Neural progenitor cell (in vitro differentiated cells): ENCODE measurements at regions not wholly inside any gene's neighbourhood (a gene's known extent, or its start where the extent isn't known, plus 50 kb on each side); places are given as distances from the start of the nearest gene placed in this dataset.

Experiments
- DNase-seq: peaks from one replicate; pipeline ENCODE4 v3.0.0-alpha.2; 2016; ENCODE audit warnings: low spot score
- H2AFZ ChIP-seq: fragments of 200-600 bp; sonication (generic); replicated peaks from 2 replicates; pipeline ENCODE4 v1.6.1; 2016; ENCODE audit warnings: antibody characterized with exemption
- H3F3A ChIP-seq: fragments of 200-600 bp; sonication (generic); 2 replicates; pipeline ENCODE4 v1.6.1; 2016; ENCODE audit warnings: antibody characterized with exemption, low read depth
- H3K27ac ChIP-seq: fragments of 200-600 bp; sonication (generic); 2 replicates; pipeline ENCODE4 v1.5.1; 2016; ENCODE audit warnings: mild to moderate bottlenecking
- H3K27me3 ChIP-seq: fragments of 200-600 bp; sonication (generic); 2 replicates; pipeline ENCODE4 v1.6.1; 2016; ENCODE audit warnings: mild to moderate bottlenecking, moderate library complexity
- H3K36me3 ChIP-seq: fragments of 200-600 bp; sonication (generic); 2 replicates; pipeline ENCODE4 v1.5.1; 2016
- H3K4me1 ChIP-seq: fragments of 200-600 bp; sonication (generic); 2 replicates; pipeline ENCODE4 v1.6.1; 2016; ENCODE audit warnings: mixed run types
- H3K4me2 ChIP-seq: fragments of 200-600 bp; sonication (generic); 2 replicates; pipeline ENCODE4 v1.6.1; 2016
- H3K4me3 ChIP-seq: fragments of 200-600 bp; sonication (generic); 2 replicates; pipeline ENCODE4 v1.5.1; 2016
- H3K79me2 ChIP-seq: fragments of 200-600 bp; sonication (generic); 2 replicates; pipeline ENCODE4 v1.6.1; 2016; ENCODE audit warnings: low read depth
- H3K9ac ChIP-seq: fragments of 200-600 bp; sonication (generic); 2 replicates; pipeline ENCODE4 v1.6.1; 2016
- H3K9me3 ChIP-seq: fragments of 200-600 bp; sonication (generic); 2 replicates; pipeline ENCODE4 v1.5.1; 2016; ENCODE audit warnings: low read depth
- H4K20me1 ChIP-seq: fragments of 200-600 bp; sonication (generic); 2 replicates; pipeline ENCODE4 v1.6.1; 2016; ENCODE audit warnings: low read depth
- H3K27ac Mint-ChIP-seq: 3 replicates; pipeline ENCODE4 v1.8.0; 2021; ENCODE audit warnings: mixed read lengths
- H3K27me3 Mint-ChIP-seq: 2 replicates; pipeline ENCODE4 v1.8.0; 2022; ENCODE audit warnings: low read depth, mild to moderate bottlenecking, inconsistent platforms, moderate library complexity, mixed read lengths; ENCODE audit not compliant: insufficient read depth
- H3K36me3 Mint-ChIP-seq: 3 replicates; pipeline ENCODE4 v1.8.0; 2021; ENCODE audit warnings: mixed read lengths
- H3K4me1 Mint-ChIP-seq: 3 replicates; pipeline ENCODE4 v1.8.0; 2021; ENCODE audit warnings: mixed read lengths
- H3K4me3 Mint-ChIP-seq: 3 replicates; pipeline ENCODE4 v1.8.0; 2021; ENCODE audit warnings: mild to moderate bottlenecking, moderate library complexity, mixed read lengths
- H3K9me3 Mint-ChIP-seq: 3 replicates; pipeline ENCODE4 v1.8.0; 2020; ENCODE audit warnings: mixed read lengths
- CTCF ChIP-seq: fragments of 200-600 bp; sonication (generic); IDR thresholded peaks from 2 replicates; pipeline ENCODE4 v1.5.1; 2017; ENCODE audit warnings: antibody characterized with exemption, mild to moderate bottlenecking
- EZH2 ChIP-seq: fragments of 200-600 bp; sonication (generic); IDR thresholded peaks from 2 replicates; pipeline ENCODE4 v1.6.1; 2017; ENCODE audit warnings: antibody characterized with exemption, mild to moderate bottlenecking, moderate library complexity
- EZH2phosphoT487 ChIP-seq: fragments of 200-600 bp; sonication (generic); IDR thresholded peaks from 2 replicates; pipeline ENCODE4 v1.6.1; 2017; ENCODE audit warnings: antibody characterized with exemption

- Mint-ChIP-seq H3K36me3 (no peaks in the 10 kb centered on the region), H3K9me3 (peaks cover 19% of the 10 kb centered on the region), H3K27me3 (peaks cover 7% of the 10 kb centered on the region), H3K4me1 (peaks cover 11% of the 10 kb centered on the region), H3K4me3 (no peak overlapping the region), H3K27ac (no peak overlapping the region)
- H3K9me3 ChIP-seq: no peaks in the 10 kb centered on the region
- no peak overlapping the region for H3K9ac ChIP-seq
- H3K79me2 ChIP-seq: no peaks in the 10 kb centered on the region
- H3K27me3 ChIP-seq: no peaks in the 10 kb centered on the region
- H3K4me1 ChIP-seq: no peaks in the 10 kb centered on the region
- H3K36me3 ChIP-seq: no peaks in the 10 kb centered on the region
- H3F3A ChIP-seq: no peaks in the 10 kb centered on the region
- peak overlapping the region; percentile 5 for H2AFZ ChIP-seq
- no peak for DNase-seq
- no peak overlapping the region for H3K4me3 ChIP-seq
- no peak overlapping the region for H3K4me2 ChIP-seq
- H4K20me1 ChIP-seq: no peaks in the 10 kb centered on the region
- no peak overlapping the region for H3K27ac ChIP-seq
- TF ChIP-seq EZH2phosphoT487 (no peak), CTCF (no peak), EZH2 (no peak)
Observed at GRCh38 chr4:138612428-138612827, 370.3 kb upstream of the SLC7A11 start.

- Histone ChIP-seq H3K9ac (no peak overlapping the region), H3K36me3 (no peaks in the 10 kb centered on the region), H3F3A (no peaks in the 10 kb centered on the region), H2AFZ (no peak overlapping the region), H3K4me2 (no peak overlapping the region), H3K27ac (no peak overlapping the region), H3K9me3 (no peaks in the 10 kb centered on the region), H3K79me2 (no peaks in the 10 kb centered on the region), H3K27me3 (no peaks in the 10 kb centered on the region), H3K4me1 (no peaks in the 10 kb centered on the region), H3K4me3 (no peak overlapping the region), H4K20me1 (no peaks in the 10 kb centered on the region)
- Mint-ChIP-seq H3K4me3 (no peak overlapping the region), H3K36me3 (no peaks in the 10 kb centered on the region), H3K4me1 (peaks cover 4% of the 10 kb centered on the region), H3K27me3 (peaks cover 7% of the 10 kb centered on the region), H3K9me3 (peaks cover 12% of the 10 kb centered on the region), H3K27ac (no peak overlapping the region)
- TF ChIP-seq EZH2phosphoT487 (no peak), CTCF (no peak)
- no peak for DNase-seq
Observed at GRCh38 chr4:138611721-138612120, 369.6 kb upstream of the SLC7A11 start.

GRCh38 chr4:138611017-138611416 lies 368.9 kb upstream of the SLC7A11 start:
- Histone ChIP-seq H3K9ac (no peak overlapping the region), H3K9me3 (no peaks in the 10 kb centered on the region), H3K36me3 (no peaks in the 10 kb centered on the region), H3K79me2 (no peaks in the 10 kb centered on the region), H3K27me3 (no peaks in the 10 kb centered on the region), H3F3A (no peaks in the 10 kb centered on the region), H3K4me3 (no peak overlapping the region), H4K20me1 (no peaks in the 10 kb centered on the region), H3K4me2 (no peak overlapping the region), H3K4me1 (no peaks in the 10 kb centered on the region), H2AFZ (no peak overlapping the region), H3K27ac (no peak overlapping the region)
- Mint-ChIP-seq H3K27ac (no peak overlapping the region), H3K27me3 (peaks cover 7% of the 10 kb centered on the region), H3K4me3 (no peak overlapping the region), H3K4me1 (peaks cover 4% of the 10 kb centered on the region), H3K9me3 (peaks cover 12% of the 10 kb centered on the region), H3K36me3 (no peaks in the 10 kb centered on the region)
- DNase-seq: no peak
- no peak for TF ChIP-seq EZH2
- no peak for TF ChIP-seq CTCF
- TF ChIP-seq EZH2phosphoT487: no peak

GRCh38 chr4:138609943-138610350 lies 367.8 kb upstream of the SLC7A11 start:
- Mint-ChIP-seq H3K27me3 (peaks cover 3% of the 10 kb centered on the region), H3K4me1 (peaks cover 4% of the 10 kb centered on the region), H3K27ac (no peak overlapping the region), H3K4me3 (no peak overlapping the region), H3K9me3 (peaks cover 19% of the 10 kb centered on the region), H3K36me3 (peaks cover 1% of the 10 kb centered on the region)
- H4K20me1 ChIP-seq: no peaks in the 10 kb centered on the region
- H3K9ac ChIP-seq: no peak overlapping the region
- no peaks in the 10 kb centered on the region for H3K36me3 ChIP-seq
- H3K27me3 ChIP-seq: no peaks in the 10 kb centered on the region
- no peak overlapping the region for H2AFZ ChIP-seq
- no peak overlapping the region for H3K4me3 ChIP-seq
- TF ChIP-seq EZH2phosphoT487 (no peak), CTCF (no peak), EZH2 (no peak)
- no peak for DNase-seq
- no peaks in the 10 kb centered on the region for H3K9me3 ChIP-seq
- H3K4me1 ChIP-seq: no peaks in the 10 kb centered on the region
- no peak overlapping the region for H3K4me2 ChIP-seq
- H3K79me2 ChIP-seq: no peaks in the 10 kb centered on the region
- no peaks in the 10 kb centered on the region for H3F3A ChIP-seq
- no peak overlapping the region for H3K27ac ChIP-seq
